Dermis microvascular lymphatic vessel endothelial cell (primary cell): ENCODE measurements at regions not wholly inside any gene's neighbourhood (a gene's known extent, or its start where the extent isn't known, plus 50 kb on each side); places are given as distances from the start of the nearest gene placed in this dataset.
"Not testable (repeated sequence)": the region's sequence is repeated elsewhere in the genome, so short reads cannot be mapped to it uniquely, and the experiment has no call there.

Experiments used
- DNase-seq, 2 donors: peaks; one replicate each; pipeline versions ENCODE4 v3.0.0 to v3.0.0-alpha.2; 2010; ENCODE audit warnings: low read depth in 2 of 2

DNA sequence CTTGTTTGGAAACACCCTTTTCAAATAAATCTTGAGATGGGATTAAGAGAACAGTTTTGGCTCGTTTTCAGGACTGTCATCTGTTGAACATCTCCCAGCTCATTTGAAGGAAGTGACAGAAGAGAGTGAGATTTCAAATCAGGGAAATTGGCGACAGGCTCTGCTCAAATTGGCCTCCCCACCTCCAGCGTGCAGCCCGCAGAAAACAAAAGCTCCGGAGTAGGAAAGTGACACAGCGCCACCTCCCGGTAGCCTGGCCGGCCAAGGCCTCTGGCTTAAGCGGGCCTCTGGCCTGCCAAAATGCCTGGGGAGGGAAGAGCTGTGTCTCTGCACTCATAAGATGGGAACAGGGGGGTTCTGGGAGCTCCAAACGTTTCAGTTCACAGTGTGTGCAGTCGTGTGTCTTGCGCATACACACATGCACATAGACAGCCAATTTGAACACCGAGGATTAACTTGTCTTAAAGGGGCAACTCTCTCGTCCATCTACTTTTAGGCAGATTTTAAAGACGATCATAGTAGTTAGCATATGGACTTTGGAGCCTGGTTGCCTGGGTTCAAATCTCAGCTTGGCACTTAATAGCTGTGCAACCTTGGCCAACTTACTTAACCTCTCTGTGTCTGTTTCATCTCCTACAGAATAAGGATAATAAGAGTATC is 132.7 kb upstream of the RCN1 start:
- DNase-seq = peak; percentile 9 to 46

DNA sequence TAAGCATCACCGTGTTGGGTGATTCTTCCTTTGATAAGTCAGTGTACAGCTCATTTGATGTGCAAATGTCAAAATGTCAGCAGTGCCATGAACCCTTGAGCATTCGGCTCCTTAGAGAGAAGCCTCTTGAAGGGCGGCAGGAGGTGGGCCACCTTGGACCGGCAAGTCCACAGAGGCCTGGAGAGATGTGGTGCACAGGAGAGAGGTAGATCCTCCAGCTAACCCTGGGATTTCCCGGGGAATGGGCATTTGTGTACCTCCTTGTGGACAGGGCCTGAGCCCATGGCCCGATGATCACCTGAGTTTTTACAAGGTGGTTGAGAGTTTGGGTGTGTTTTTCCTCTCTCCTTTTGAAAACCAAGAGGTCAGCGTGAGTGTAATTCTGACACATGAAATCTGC is 133.2 kb upstream of the RCN1 start:
- no peak for DNase-seq

DNA sequence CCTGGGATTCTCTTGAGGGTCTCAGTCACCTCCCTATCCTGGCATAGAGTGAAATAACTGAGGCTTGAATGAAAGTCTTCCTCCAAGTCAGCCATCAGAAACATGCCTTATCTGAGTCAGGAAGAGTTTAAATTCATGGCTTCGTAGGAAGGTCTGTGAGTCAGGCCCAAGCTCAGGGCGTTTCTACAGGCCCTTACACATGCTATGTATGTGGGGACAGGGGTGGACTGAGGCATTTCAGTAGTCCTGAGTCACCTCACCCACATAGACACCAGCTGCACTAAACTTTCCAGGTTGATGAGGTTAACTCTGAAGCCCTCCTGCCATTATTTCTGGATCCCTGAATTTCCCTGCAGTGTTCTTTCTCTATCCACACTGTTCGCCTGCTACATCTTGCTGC is 134.6 kb upstream of the RCN1 start:
- no peak for DNase-seq

DNA sequence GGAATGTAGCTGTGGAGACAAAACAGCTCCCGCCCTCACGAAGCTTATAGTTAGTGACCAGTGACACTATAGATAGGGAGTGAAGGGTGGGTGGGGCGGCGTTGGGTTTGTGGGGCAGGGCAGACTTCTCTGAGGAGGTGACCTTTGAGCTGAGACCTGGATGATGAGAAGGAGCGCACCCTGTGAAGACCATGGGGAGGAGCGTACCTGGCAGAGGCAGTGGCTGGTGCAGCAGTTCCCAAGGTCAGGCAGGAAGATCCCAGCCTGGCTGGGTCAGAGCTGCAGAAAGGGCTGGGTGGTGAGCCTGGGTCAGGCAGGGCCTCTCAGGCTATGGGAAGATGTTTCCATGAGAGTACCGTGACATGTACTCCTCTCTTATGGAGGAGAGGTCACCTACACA is 135.0 kb upstream of the RCN1 start:
- no peak for DNase-seq

DNA sequence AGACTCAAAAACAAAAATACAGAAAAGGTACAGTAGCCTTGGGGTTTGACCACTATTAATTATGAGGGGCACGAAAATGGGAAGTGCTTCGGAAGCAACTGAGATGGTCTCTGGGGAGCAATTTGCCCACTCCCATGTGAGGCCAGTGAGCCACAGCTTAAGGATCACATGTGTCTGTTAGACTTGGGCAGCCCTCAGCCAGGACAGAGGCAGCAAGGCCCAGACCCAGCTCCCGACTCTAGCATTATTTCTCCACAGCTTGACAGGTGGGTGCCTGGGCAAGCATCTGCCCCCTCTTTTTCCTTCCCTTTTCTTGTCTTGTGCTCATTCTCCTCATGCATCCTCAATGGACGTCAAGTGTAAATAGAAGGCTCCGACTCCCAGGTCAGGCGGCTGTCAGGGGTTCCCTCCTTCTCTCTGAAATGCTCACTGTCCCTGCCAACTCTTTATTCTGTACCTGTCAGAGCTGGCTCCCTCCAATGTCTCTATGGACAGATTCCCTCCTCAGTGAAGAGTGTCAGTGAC is 137.0 kb upstream of the RCN1 start:
- DNase-seq = no peak

DNA sequence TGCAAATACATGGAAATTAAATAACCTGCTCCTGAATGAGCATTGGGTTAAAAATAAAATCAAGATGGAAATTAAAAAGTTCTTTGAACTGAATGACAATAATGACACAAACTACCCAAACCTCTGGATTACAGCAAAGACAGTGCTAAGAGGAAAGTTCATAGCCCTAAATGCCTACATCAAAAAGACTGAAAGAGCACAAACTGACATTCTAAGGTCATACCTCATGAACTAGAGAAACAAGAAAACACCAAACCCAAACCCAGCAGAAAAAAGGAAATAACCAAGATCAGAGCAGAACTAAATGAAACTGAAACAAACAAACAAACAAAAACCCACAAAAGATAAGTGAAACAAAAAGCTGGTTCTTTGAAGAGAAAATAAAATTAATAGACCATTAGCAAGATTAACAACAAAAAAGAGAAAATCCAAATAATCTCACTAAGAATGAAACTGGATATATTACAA is 138.6 kb upstream of the PAX6 start:
- DNase-seq = not testable (repeated sequence)

DNA sequence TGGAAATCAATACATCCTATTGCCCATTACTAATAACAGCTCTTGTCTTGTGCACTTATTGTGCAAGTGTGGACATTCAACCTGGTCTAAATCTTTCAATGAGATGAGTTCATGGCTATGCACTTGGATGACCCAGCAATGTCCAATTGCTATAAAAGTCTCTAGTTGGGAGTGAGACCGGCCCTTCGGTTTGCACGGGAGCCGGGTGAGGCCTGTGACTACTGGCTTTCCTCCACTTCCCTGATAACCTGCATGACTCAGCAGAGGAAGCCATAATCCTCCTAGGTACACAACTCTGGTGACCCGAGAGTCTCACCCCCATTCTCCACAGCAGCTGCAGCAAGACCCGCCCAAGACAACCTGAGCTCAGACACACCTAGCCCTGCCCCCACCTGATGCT is 135.9 kb upstream of the PAX6 start:
- no peak for DNase-seq

DNA sequence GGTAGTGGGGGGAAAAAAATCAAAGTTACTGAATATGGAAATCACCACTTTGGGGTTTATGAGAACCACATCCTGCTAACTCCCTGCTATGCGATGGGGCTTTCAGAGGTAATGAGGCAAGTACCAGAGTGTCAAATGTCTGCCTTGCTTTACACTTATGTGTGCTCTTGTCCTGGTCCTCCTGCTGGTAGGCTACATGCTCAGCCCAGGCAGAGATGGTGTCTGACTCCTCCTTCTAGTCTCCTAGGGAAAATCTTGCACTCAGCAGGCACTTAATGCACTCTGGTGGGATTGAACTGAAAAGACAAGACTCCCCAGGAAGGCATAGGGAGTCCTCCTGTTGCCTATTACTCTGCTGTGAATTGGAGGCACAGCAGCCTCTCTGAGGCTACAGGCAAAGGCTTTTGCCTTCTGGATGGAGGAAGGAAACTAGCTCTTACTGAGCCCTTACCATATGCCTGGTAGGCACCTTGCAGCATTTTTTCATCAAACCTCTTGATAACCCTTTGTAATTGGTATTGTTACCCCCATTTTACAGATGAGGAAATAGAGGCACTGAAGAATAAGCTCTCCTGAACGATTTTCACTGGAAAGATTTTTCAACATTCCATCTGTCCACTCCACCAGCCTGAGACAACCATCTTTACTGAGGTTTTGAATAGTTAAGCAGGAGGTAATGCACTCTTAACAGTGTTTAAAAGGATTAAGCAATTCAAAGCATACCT is 132.1 kb upstream of the PAX6 start:
- no peak for DNase-seq

DNA sequence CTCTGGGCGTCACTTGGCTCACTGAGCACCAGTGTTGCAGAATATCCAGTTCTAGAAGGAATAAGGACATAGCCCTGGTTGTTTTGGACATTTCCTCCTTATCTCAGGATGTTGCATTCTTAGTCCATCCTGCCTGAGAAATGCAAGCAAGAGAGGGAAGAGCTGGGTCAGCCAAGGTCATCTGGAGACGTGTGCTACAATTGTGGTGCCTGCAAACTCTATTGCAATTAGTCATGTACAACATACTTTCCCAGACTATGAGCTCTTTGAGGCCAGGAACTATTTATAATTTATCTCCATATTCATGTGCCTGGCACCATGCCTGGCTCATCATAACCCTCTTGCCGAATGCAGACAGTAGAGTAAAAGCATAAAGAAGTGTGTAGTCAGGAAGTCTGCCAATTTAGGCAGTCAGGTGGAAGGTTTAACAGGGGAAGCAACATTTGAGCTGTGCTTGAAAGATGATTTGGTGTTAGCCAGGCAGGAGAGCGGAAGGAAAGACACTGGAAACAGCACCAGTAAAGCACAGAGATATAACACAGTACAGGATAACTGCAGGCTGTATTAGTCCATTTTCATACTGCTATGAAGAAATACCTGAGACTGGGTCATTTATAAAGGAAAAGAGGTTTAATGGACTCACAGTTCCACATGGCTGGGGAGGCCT is 129.4 kb upstream of the PAX6 start:
- DNase-seq = peak; percentile 24 to 79

DNA sequence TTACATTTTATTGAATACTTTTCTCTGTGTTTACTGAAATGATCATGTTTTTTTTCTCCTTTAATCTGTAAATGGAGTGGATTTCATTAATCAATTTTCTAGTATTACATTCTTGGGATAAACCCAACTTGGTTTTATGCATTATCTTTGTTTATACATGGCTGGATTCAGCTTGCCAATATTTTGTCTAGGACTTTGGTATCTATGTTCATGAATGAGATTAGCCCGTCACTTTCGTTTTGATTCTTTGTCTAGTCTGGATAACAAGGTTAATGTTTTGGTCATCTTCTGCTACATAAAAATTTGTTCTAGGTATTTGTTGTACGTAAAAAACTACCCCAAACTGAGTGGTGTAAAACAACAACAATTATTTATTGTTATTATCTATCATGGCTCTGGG is 127.9 kb upstream of the PAX6 start:
- DNase-seq = no peak

DNA sequence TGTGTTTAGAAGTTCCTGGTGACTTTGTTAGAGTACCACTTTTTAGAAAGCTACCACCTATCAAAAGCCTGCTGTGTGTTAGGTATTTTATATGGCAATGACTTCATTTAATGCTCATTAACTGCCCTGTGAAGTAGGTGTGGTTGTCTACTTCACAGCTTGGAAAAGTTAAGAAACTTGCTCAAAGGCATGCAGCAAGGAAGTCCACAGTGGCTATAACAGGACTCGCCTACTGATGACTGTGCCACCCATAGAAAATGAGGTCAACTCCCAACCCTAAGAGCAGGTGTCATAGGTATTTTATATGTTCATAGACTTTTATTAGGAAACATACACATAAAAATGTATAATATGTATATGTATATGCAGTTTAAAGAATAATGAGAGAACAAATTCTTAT is 125.2 kb upstream of the PAX6 start:
- DNase-seq = no peak

DNA sequence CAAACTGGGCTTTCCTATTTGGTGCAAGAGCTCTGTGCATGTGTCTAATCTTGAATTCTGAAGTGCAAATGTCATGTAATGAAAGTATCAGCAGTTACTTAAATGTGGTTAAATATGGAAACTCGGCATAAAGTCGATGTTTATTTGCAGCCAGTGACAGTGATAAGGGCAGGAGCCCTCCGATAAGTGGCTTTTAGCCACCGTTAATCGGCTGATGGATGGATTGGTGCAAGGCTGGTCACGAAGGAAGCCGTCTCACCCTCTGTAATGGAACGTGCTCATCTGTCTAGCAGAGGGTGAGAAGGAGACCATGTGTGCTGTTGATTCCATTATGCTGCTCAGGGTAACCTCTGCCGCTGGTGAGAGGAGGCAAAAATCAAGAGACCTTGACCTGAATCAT is 121.8 kb upstream of the PAX6 start:
- no peak for DNase-seq

DNA sequence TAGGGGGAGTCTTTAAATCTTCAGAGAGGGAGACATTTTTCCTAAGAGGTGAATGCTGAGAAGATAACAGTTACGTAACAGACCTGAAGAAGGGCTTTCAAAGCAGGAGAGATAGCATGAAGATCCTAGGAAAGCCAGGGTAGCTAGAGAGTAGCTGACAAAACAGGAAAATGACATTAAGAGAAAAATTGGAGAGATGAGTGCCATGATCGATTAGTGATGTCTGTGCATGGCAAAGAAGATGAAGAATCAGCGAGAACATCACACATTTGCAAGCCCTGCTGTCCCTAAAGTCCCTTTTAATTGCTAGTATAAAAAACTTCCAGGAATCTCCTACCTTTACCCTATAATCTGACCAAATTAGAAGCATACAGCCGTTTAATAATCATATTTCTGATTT is 116.9 kb upstream of the PAX6 start:
- no peak for DNase-seq

DNA sequence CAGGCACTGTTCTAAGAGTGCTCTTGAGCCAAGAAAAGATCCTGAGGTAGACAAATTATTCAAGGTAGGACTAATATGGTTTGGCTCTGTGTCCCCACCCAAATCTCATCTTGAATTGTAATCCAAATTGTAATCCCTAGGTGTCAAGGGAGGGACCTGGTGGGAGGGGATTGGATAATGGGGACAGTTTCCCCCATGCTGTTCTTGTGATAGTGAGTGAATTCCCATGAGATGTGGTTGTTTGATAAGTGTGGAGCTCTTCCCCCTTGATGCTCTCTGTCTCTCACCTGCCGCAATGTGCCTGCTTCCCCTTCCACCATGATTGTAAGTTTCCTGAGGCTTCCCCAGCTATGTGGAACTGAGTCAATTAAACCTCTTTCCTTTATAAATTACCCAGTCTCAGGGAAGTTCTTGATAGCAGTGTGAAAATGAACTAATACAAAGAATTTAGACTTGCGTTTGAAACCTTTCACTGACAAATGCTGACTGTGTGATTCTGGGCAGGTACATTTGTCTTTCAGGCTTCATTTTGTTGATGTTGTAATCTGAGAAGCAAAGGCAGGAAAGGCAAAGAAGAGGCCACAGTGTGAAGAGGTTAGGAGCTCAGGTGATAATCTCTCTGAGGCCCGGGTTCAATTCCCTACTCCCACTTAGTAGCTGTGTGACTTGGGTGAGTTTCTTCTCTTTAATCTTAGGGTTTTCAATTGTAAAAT is 115.8 kb upstream of the PAX6 start:
- DNase-seq = no peak

DNA sequence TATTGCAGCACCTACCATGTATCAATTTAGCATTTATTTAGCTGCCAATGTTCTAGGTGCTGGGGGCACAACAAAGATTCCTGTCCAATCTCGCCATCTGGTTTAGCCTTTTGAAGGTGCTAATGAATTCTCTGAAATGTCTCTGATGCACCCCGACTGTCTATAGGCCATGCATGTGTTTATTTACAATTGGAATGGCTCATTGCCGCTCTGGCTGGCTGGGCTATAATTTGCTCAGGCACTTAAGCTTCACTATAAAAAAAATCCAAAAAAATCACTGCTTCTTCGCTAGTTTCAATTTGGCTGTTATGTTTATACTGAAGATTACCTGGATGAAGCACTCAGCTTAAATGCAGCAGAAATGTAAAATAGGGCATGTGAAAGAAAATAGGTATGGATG is 115.0 kb upstream of the PAX6 start:
- DNase-seq = no peak

DNA sequence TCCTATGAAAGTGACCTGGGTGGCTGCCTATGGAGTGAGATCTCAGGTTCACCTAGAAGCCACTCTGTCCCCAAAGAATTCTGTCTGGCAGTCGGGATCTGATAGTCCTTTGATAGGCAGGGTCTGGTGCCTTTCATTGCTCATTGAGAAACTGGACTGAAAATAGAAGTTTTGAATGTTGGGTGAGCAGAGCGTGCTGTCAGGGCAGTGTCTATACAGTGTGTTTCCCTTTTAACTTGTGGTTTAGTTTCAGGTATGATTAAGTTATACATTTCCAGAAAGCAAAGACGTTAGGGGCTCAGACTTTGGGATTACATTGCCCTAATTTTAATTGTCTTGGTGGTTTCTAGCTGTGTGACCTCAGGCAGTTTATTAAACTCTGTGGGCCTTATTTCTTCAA is 111.3 kb upstream of the PAX6 start:
- no peak for DNase-seq

DNA sequence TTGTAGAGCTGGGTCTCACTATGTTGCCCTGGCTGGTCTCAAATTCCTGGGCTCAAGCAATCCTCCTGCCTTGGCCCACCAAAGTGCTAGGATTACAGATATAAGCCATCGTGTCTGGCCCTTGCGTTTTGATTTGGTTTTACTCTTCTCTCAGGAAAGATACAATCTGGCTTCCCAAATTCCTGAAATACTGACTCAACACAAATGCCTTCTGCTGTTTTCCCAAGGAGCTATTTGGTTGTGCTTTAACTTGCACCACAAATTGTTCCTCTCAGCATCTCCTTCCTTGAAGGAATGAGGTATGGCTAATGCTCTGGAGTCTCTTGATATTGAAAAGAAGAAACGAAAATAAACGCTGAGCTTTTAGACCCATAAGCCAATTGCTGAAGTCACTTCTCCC is 110.0 kb upstream of the PAX6 start:
- no peak for DNase-seq

DNA sequence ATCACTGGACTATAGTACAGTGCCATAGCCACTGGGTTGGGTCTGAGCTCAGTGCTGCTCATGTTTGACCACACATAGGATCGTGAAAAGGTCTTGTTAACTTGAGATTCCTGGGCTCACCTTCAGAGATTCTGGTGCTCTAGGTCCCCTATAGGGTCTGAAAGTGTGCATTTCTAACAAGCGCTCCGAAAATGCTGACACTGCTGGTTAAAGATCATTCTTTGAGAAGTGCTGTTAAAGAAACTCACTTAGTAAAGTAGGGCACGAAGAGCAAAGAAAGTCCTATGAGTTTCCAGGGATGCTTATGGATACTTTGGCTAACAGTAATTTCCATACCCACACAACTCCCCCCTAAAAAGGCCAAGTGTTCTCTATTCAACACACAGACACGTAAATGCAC is 108.1 kb upstream of the PAX6 start:
- DNase-seq = no peak

DNA sequence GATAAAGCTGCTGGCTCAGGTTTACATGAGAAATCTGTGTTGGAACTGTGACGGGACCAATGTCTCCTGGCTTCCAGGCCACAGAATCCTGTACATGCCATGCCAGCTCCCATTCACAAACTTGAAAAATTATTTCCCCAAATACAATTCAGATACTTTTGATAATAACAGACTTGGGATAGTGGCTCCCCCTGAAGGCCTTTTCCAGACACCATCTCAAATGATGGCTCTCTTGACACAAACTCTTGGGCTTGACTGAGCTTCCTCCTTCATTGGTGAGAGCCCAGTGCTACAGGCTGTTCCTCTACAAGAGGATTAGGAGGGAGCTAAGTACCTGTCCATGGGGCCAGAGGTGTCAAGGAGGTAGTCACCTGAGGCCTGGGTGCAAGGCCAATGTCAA is 104.7 kb upstream of the PAX6 start:
- DNase-seq = no peak

DNA sequence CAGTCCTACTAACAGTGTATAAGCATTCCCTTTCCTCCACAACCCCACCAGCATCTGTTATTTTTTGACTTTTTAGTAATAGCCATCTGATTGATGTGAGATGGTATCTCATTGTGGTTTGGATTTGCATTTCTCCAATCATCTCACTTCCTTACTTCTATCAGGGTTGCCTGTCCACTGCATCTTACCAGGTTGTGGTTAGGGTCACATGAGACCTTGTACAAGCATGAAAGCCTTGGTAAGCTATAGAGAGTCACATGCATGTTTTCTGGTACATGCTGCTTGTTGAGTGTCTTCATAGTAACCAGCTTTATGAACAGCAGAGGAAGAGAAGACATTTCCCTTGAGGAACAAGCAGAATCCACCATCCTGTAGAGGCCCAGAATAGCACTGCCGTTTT is 102.9 kb upstream of the PAX6 start:
- no peak for DNase-seq

DNA sequence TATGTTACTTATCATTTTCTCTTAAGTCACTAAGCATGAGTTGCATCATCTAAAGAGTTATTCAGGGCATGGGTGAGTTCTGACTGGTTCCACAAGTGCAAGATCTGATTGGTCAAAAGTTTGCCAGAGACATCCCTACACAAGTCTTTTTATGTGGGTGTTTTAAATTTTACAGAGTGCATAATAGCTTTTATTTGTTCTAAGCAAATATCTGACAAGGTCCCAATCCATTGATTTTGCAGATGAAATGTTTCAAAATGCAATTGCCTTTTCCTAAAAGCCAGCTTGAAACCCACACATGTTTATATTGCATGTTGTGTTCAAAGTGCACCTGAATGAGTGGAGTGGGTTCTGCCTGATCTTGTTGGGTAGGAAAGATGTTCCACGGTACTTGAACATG is 101.7 kb upstream of the PAX6 start:
- no peak for DNase-seq

DNA sequence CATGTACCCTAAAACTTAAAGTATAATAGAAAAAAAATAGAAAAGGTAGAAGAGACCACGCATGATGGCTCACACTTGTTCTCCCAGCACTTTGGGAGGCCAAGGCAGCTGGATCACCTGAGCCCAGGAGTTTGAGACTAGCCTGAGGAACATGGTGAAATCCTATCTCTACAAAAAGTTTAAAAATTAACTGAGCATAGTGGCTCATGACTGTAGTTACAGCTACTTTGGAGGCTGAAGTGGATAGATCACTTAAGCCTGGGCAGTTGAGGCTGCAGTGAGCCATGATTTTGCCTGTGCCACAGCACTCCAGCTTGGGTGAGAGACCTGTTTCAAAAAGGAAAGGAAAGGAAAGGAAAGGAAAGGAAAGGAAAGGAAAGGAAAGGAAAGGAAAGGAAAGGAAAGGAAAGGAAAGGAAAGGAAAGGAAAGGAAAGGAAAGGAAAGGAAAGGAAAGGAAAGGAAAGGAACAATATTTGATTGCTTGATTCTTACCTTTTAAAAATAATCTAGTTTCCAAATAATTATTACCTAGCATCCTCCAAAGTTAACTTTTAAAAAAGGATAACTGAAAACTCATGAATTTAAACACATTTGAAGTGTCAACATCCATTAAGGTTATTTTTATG is 99.9 kb upstream of the PAX6 start:
- no peak for DNase-seq
